ENCODE measurements at regions not wholly inside any gene's neighbourhood (a gene's known extent, or its start where the extent isn't known, plus 50 kb on each side); places are given as distances from the start of the nearest gene placed in this dataset.

- H3K4me1 Mint-ChIP-seq (ENCODE audit: low read depth, unreplicated experiment): no peaks in the 10 kb centered on the region
- H3K36me3 Mint-ChIP-seq (ENCODE audit: unreplicated experiment): no peaks in the 10 kb centered on the region
- no peak for DNase-seq
- H3K27me3 Mint-ChIP-seq (ENCODE audit: unreplicated experiment): peaks cover 2% of the 10 kb centered on the region
- H3K27ac Mint-ChIP-seq (ENCODE audit: unreplicated experiment): no peak overlapping the region
- no peaks in the 10 kb centered on the region for H3K9me3 Mint-ChIP-seq (ENCODE audit: unreplicated experiment)
- TF ChIP-seq CTCF (IDR thresholded peaks at IDR 0.05; ENCODE audit: partially characterized antibody, unreplicated experiment): no peak
- no peak overlapping the region for H3K4me3 Mint-ChIP-seq (ENCODE audit: unreplicated experiment)
Measured at GRCh38 chr12:17975763-17976162, 114.2 kb downstream of the RERGL start.

- no peak for DNase-seq
- no peak for TF ChIP-seq CTCF (IDR thresholded peaks at IDR 0.05; ENCODE audit: partially characterized antibody, unreplicated experiment)
- Mint-ChIP-seq H3K36me3 (ENCODE audit: unreplicated experiment) (no peaks in the 10 kb centered on the region), H3K4me1 (ENCODE audit: low read depth, unreplicated experiment) (no peaks in the 10 kb centered on the region), H3K27me3 (ENCODE audit: unreplicated experiment) (peaks cover 2% of the 10 kb centered on the region), H3K9me3 (ENCODE audit: unreplicated experiment) (no peaks in the 10 kb centered on the region), H3K4me3 (ENCODE audit: unreplicated experiment) (no peak overlapping the region), H3K27ac (ENCODE audit: unreplicated experiment) (no peak overlapping the region)
Measured at GRCh38 chr12:17975239-17975638, 114.8 kb downstream of the RERGL start.

- H3K4me1 Mint-ChIP-seq (ENCODE audit: low read depth, unreplicated experiment): no peaks in the 10 kb centered on the region
- H3K4me3 Mint-ChIP-seq (ENCODE audit: unreplicated experiment): no peak overlapping the region
- DNase-seq: no peak
- no peak for TF ChIP-seq CTCF (IDR thresholded peaks at IDR 0.05; ENCODE audit: partially characterized antibody, unreplicated experiment)
- H3K9me3 Mint-ChIP-seq (ENCODE audit: unreplicated experiment): peaks cover 2% of the 10 kb centered on the region
- peaks cover 2% of the 10 kb centered on the region for H3K27me3 Mint-ChIP-seq (ENCODE audit: unreplicated experiment)
- H3K27ac Mint-ChIP-seq (ENCODE audit: unreplicated experiment): no peak overlapping the region
- no peaks in the 10 kb centered on the region for H3K36me3 Mint-ChIP-seq (ENCODE audit: unreplicated experiment)
Measured at GRCh38 chr12:17971850-17972249, 118.1 kb downstream of the RERGL start.

GRCh38 chr12:17954788-17955187 lies 135.2 kb downstream of the RERGL start:
- Mint-ChIP-seq H3K27ac (ENCODE audit: unreplicated experiment) (no peak overlapping the region), H3K4me1 (ENCODE audit: low read depth, unreplicated experiment) (no peaks in the 10 kb centered on the region), H3K27me3 (ENCODE audit: unreplicated experiment) (no peaks in the 10 kb centered on the region), H3K4me3 (ENCODE audit: unreplicated experiment) (no peak overlapping the region), H3K9me3 (ENCODE audit: unreplicated experiment) (no peaks in the 10 kb centered on the region), H3K36me3 (ENCODE audit: unreplicated experiment) (no peaks in the 10 kb centered on the region)
- no peak for TF ChIP-seq CTCF (IDR thresholded peaks at IDR 0.05; ENCODE audit: partially characterized antibody, unreplicated experiment)
- DNase-seq: no peak

- no peaks in the 10 kb centered on the region for H3K36me3 Mint-ChIP-seq (ENCODE audit: unreplicated experiment)
- no peak overlapping the region for H3K4me3 Mint-ChIP-seq (ENCODE audit: unreplicated experiment)
- no peak for TF ChIP-seq CTCF (IDR thresholded peaks at IDR 0.05; ENCODE audit: partially characterized antibody, unreplicated experiment)
- H3K4me1 Mint-ChIP-seq (ENCODE audit: low read depth, unreplicated experiment): no peaks in the 10 kb centered on the region
- no peaks in the 10 kb centered on the region for H3K9me3 Mint-ChIP-seq (ENCODE audit: unreplicated experiment)
- no peaks in the 10 kb centered on the region for H3K27me3 Mint-ChIP-seq (ENCODE audit: unreplicated experiment)
- no peak overlapping the region for H3K27ac Mint-ChIP-seq (ENCODE audit: unreplicated experiment)
- no peak for DNase-seq
Measured at GRCh38 chr12:17950898-17951297, 139.1 kb downstream of the RERGL start.
